Tibial nerve (tissue), 4 donors: ENCODE measurements at regions not wholly inside any gene's neighbourhood (a gene's known extent, or its start where the extent isn't known, plus 50 kb on each side); places are given as distances from the start of the nearest gene placed in this dataset.
"Not testable (repeated sequence)": the region's sequence is repeated elsewhere in the genome, so short reads cannot be mapped to it uniquely, and the experiment has no call there.

Source experiments
- DNase-seq, 2 donors: peaks; one replicate each; pipeline ENCODE4 v3.0.0-alpha.2; 2019; ENCODE audit warnings: low spot score in 2 of 2
- H3K27ac ChIP-seq, 4 donors: fragments of 200-600 bp; sonication (generic) in 3 of 4; one replicate each; pipeline ENCODE4 v1.5.1; 2017 to 2019; ENCODE audit warnings: mild to moderate bottlenecking in 1 of 4
- H3K27me3 ChIP-seq, 2 donors: fragments of 200-600 bp; sonication (generic) in 1 of 2; one replicate each; pipeline versions ENCODE4 v1.5.1 to v1.6.0; 2017 to 2019
- H3K36me3 ChIP-seq, 3 donors: fragments of 200-600 bp; sonication (generic); one replicate each; pipeline ENCODE4 v1.5.1; 2018 to 2019
- H3K4me1 ChIP-seq, 4 donors: fragments of 200-600 bp; sonication (generic) in 3 of 4; one replicate each; pipeline ENCODE4 v1.5.1; 2017 to 2019
- H3K4me3 ChIP-seq, 4 donors: fragments of 200-600 bp; sonication (generic) in 3 of 4; one replicate each; pipeline ENCODE4 v1.5.1; 2017 to 2019; ENCODE audit warnings: mild to moderate bottlenecking in 1 of 4, moderate library complexity in 1 of 4
- H3K9me3 ChIP-seq, 4 donors: fragments of 200-600 bp; sonication (generic) in 3 of 4; one replicate each; pipeline ENCODE4 v1.5.1; 2017 to 2019
- EP300 ChIP-seq, 2 donors: sonication (generic); formaldehyde crosslinking; IDR thresholded peaks; one replicate each; pipeline ENCODE4 v1.6.1; 2017; ENCODE audit warnings: antibody characterized with exemption in 2 of 2, mild to moderate bottlenecking in 1 of 2
- POLR2A ChIP-seq, 2 donors: fragments of 450-650 bp; IDR thresholded peaks; one replicate each; pipeline ENCODE4 v1.6.1; 2017; ENCODE audit warnings: antibody characterized with exemption in 2 of 2, mild to moderate bottlenecking in 2 of 2, moderate library complexity in 2 of 2
- WGBS, 2 donors: methylation state at CpG; one replicate each; pipeline ENCODE4 v1.1.5; 2018; 5-methylcytosine and 5-hydroxymethylcytosine counted together
- TF ChIP-seq, protein P1 (sequence below), 5 experiments: fragments of 200-600 bp in 3 of 5; fragments of 450-650 bp in 2 of 5; sonication (generic) in 3 of 5; IDR thresholded peaks; one replicate each; pipeline ENCODE4 v1.5.1; 2016 to 2019; ENCODE audit warnings: antibody characterized with exemption in 5 of 5, mild to moderate bottlenecking in 3 of 5, moderate library complexity in 2 of 5

- 74 to 84% methylated on average over 22 to 26 of the region's 26 CpGs for WGBS, 2 donors
- Histone ChIP-seq H3K4me3 (no peak overlapping the region), H3K9me3 (no peaks in the 10 kb centered on the region), H3K27me3 (no peaks in the 10 kb centered on the region), H3K4me1 (no peaks in the 10 kb centered on the region), H3K36me3 (no peaks in the 10 kb centered on the region), H3K27ac (no peak overlapping the region)
- no peak for DNase-seq
- no peak for TF ChIP-seq EP300 (IDR thresholded peaks at IDR 0.05)
- TF ChIP-seq, protein P1, sequence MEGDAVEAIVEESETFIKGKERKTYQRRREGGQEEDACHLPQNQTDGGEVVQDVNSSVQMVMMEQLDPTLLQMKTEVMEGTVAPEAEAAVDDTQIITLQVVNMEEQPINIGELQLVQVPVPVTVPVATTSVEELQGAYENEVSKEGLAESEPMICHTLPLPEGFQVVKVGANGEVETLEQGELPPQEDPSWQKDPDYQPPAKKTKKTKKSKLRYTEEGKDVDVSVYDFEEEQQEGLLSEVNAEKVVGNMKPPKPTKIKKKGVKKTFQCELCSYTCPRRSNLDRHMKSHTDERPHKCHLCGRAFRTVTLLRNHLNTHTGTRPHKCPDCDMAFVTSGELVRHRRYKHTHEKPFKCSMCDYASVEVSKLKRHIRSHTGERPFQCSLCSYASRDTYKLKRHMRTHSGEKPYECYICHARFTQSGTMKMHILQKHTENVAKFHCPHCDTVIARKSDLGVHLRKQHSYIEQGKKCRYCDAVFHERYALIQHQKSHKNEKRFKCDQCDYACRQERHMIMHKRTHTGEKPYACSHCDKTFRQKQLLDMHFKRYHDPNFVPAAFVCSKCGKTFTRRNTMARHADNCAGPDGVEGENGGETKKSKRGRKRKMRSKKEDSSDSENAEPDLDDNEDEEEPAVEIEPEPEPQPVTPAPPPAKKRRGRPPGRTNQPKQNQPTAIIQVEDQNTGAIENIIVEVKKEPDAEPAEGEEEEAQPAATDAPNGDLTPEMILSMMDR (IDR thresholded peaks at IDR 0.05): no peak
- no peak for TF ChIP-seq POLR2A (IDR thresholded peaks at IDR 0.05)
Measured at GRCh38 chr16:5207001-5207523, 109.5 kb upstream of the EEF2KMT start.

- Histone ChIP-seq H3K27me3 (no peaks in the 10 kb centered on the region), H3K27ac (no peak overlapping the region), H3K9me3 (no peaks in the 10 kb centered on the region), H3K36me3 (no peaks in the 10 kb centered on the region), H3K4me3 (no peak overlapping the region), H3K4me1 (no peaks in the 10 kb centered on the region)
- 47 to 58% methylated on average over 4 of the region's 4 CpGs for WGBS, 2 donors
- DNase-seq: no peak
- TF ChIP-seq EP300 (IDR thresholded peaks at IDR 0.05) (no peak), POLR2A (IDR thresholded peaks at IDR 0.05) (no peak)
- TF ChIP-seq, protein P1 (IDR thresholded peaks at IDR 0.05): no peak
Measured at GRCh38 chr16:5206331-5206990, 108.9 kb upstream of the EEF2KMT start.

DNA sequence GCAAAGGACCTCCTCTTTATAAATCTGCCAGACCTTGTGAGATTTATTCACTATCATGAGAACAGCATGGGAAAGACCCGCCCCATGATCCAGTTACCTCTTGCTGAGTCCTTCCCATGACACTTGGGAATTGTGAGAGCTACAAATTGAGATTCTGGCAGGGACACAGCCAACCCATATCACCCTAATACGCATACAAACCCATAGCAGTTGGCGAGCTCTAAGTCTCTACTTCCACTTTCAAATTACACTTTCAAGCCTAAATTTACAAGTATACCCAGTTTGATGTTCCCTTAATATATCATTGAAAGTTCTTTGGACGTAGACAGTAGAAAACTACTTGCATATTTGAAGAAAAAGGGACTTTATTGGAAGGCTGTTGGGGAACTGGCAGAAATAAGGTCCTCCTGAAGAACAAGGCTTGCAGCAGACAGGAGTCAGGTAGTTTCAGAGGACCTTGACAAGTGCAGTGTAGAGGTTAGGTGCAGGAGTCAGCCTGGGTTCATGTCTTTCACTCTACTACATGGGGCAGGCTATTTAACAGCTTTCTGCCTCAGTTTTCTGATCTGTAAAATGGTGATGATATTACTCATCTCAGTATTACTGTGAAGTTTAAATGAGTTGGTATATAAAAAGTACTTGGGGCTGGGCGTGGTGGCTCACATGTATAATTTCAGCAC, 107.9 kb upstream of the EEF2KMT start:
- no peak for DNase-seq
- Histone ChIP-seq H3K4me1 (no peaks in the 10 kb centered on the region), H3K27me3 (no peaks in the 10 kb centered on the region), H3K9me3 (no peaks in the 10 kb centered on the region), H3K27ac (no peak overlapping the region), H3K4me3 (no peak overlapping the region), H3K36me3 (no peaks in the 10 kb centered on the region)
- 77 to 78% methylated on average over 5 of the region's 5 CpGs for WGBS, 2 donors
- no peak for TF ChIP-seq POLR2A (IDR thresholded peaks at IDR 0.05)
- TF ChIP-seq EP300 (IDR thresholded peaks at IDR 0.05): no peak
- TF ChIP-seq, protein P1 (IDR thresholded peaks at IDR 0.05): no peak

DNA sequence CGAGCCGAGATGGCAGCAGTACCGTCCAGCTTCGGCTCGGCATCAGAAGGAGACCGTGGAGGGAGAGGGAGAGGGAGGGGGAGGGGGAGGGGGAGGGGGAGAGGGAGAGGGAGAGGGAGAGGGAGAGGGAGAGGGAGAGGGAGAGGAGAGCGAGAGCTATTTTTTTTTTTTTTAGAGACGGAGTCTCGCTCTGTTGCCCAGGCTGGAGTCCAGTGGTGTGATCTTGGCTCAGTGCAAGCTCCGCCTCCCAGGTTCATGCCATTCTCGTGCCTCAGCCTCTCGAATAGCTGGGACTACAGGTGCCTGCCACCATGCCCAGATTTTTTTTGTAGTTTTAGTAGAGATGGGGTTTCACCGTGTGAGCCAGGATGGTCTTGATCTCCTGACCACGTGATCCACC, 106.1 kb upstream of the EEF2KMT start:
- not testable (repeated sequence) for DNase-seq, H3K27ac ChIP-seq, H3K9me3 ChIP-seq, H3K36me3 ChIP-seq, H3K4me1 ChIP-seq, H3K4me3 ChIP-seq, H3K27me3 ChIP-seq
- 82 to 89% methylated on average over 12 to 13 of the region's 14 CpGs for WGBS, 2 donors

GRCh38 chr16:5200123-5200522, 102.5 kb upstream of the EEF2KMT start:
- Histone ChIP-seq H3K9me3 (peaks cover 0 to 21% (median 0%) of the 10 kb centered on the region in 4 donors), H3K4me1 (no peaks in the 10 kb centered on the region), H3K27me3 (no peaks in the 10 kb centered on the region), H3K27ac (no peak overlapping the region), H3K36me3 (no peaks in the 10 kb centered on the region), H3K4me3 (no peak overlapping the region)
- TF ChIP-seq POLR2A (IDR thresholded peaks at IDR 0.05): no peak
- TF ChIP-seq, protein P1 (IDR thresholded peaks at IDR 0.05): no peak
- no peak for TF ChIP-seq EP300 (IDR thresholded peaks at IDR 0.05)
- DNase-seq: no peak
